ENCODE measurements at regions not wholly inside any gene's neighbourhood (a gene's known extent, or its start where the extent isn't known, plus 50 kb on each side); places are given as distances from the start of the nearest gene placed in this dataset.
A peak's percentile ranks its signal among the peaks of the same experiment; 100 is the strongest.

- H4K20me1 ChIP-seq (replicated peaks; ENCODE audit: control insufficient read depth, extremely low read depth, insufficient read depth, low read length), result no peaks in the 10 kb centered on the region
- H3K27ac ChIP-seq (ENCODE audit: insufficient read depth, low read depth, low read length), result no peak overlapping the region
- no peaks in the 10 kb centered on the region for H3K9me3 ChIP-seq (replicated peaks; ENCODE audit: control insufficient read depth, insufficient read depth, low read length)
- no peak overlapping the region for H3K4me2 ChIP-seq (ENCODE audit: insufficient read depth, low read length)
- no peaks in the 10 kb centered on the region for H3K79me2 ChIP-seq (ENCODE audit: control insufficient read depth, insufficient read depth, low read length)
- BruUV-seq (replicated peaks), result no TSS peak
- H3K27me3 ChIP-seq (ENCODE audit: control insufficient read depth in 2 of 2, insufficient read depth in 2 of 2, low read length in 2 of 2), result no peaks in the 10 kb centered on the region
- dilution Hi-C loops (cut with MboI; ENCODE audit: extremely low pct_ligation_motif_present, low sequenced_read_pairs), result no loop called here
- peaks cover 9% of the 10 kb centered on the region for H3K4me1 ChIP-seq (ENCODE audit: control insufficient read depth, extremely low read depth, insufficient read depth, low read length)
- ChIA-PET CTCF (interaction anchor here (1.2 kb wide), 1 partner anchor 108 kb away, joined by 3 read pairs; no protein-coding TSS in a partner anchor), POLR2A (no interaction called here)
- H3K4me3 ChIP-seq (replicated peaks in 1 of 3; ENCODE audit: insufficient read depth in 1 of 3, low read depth in 1 of 3, low read length in 3 of 3), result no peak overlapping the region
- intact Hi-C loops (cut with micrococcal nuclease), result no loop called here
- FAIRE-seq (peak; percentile 85), DNase-seq (ENCODE audit: low read depth, low spot score) (peak; percentile 74)
- no peak overlapping the region for H2AFZ ChIP-seq (ENCODE audit: low read depth, low read length)
- no peaks in the 10 kb centered on the region for H3K9me1 ChIP-seq (replicated peaks; ENCODE audit: control insufficient read depth, extremely low read depth, insufficient read depth, low read length)
- H3K36me3 ChIP-seq (ENCODE audit: control insufficient read depth in 2 of 2, extremely low read depth in 1 of 2, insufficient read depth in 2 of 2, low read length in 2 of 2), result no peaks in the 10 kb centered on the region
- no peak overlapping the region for H3K9ac ChIP-seq (replicated peaks; ENCODE audit: extremely low read depth, insufficient read depth, low read length)
- TF ChIP-seq GATA2 (IDR thresholded peaks at IDR 0.05; ENCODE audit: insufficient read depth, insufficient read length, low read depth, low read length) (peak; percentile 16), MYC (IDR thresholded peaks at IDR 0.05; ENCODE audit: low read depth, low read length) (no peak), POLR2A (IDR thresholded peaks at IDR 0.05; ENCODE audit: low read depth, low read length) (no peak), MAX (IDR thresholded peaks at IDR 0.05; ENCODE audit: insufficient read depth, insufficient read length) (no peak), JUN (IDR thresholded peaks at IDR 0.05; ENCODE audit: borderline replicate concordance, insufficient read depth, insufficient read length, low read depth) (no peak)
Observed at GRCh38 chrX:45295259-45295986, 94.7 kb upstream of the DIPK2B start.

- no peak overlapping the region for H3K9ac ChIP-seq (replicated peaks; ENCODE audit: extremely low read depth, insufficient read depth, low read length)
- no peak overlapping the region for H3K27ac ChIP-seq (ENCODE audit: insufficient read depth, low read depth, low read length)
- H3K4me3 ChIP-seq (replicated peaks in 1 of 3; ENCODE audit: insufficient read depth in 1 of 3, low read depth in 1 of 3, low read length in 3 of 3), result no peak overlapping the region
- CTCF ChIA-PET, result interaction anchor here (0.6 kb wide), 1 partner anchor 480 kb away, joined by 4 read pairs; no protein-coding TSS in a partner anchor
- DNase-seq (ENCODE audit: low read depth, low spot score) (peak; percentile 55), FAIRE-seq (no peak)
- POLR2A ChIA-PET, result no interaction called here
- no peak for TF ChIP-seq EZH2 (IDR thresholded peaks at IDR 0.05; ENCODE audit: borderline replicate concordance, low read depth, low read length, severe bottlenecking)
- no peak for TF ChIP-seq CTCF (IDR thresholded peaks at IDR 0.05; ENCODE audit: extremely low read depth in 1 of 2, insufficient read depth in 1 of 2, low read depth in 1 of 2, low read length in 2 of 2)
- no peak for TF ChIP-seq FOS (IDR thresholded peaks at IDR 0.05; ENCODE audit: borderline replicate concordance, insufficient read depth, low read length)
- TF ChIP-seq GATA2 (IDR thresholded peaks at IDR 0.05; ENCODE audit: insufficient read depth, insufficient read length, low read depth, low read length), result no peak
- no peaks in the 10 kb centered on the region for H3K4me1 ChIP-seq (ENCODE audit: control insufficient read depth, extremely low read depth, insufficient read depth, low read length)
- no peaks in the 10 kb centered on the region for H3K9me1 ChIP-seq (replicated peaks; ENCODE audit: control insufficient read depth, extremely low read depth, insufficient read depth, low read length)
- no peak overlapping the region for H3K4me2 ChIP-seq (ENCODE audit: insufficient read depth, low read length)
- H4K20me1 ChIP-seq (replicated peaks; ENCODE audit: control insufficient read depth, extremely low read depth, insufficient read depth, low read length), result no peaks in the 10 kb centered on the region
- dilution Hi-C loops (cut with MboI; ENCODE audit: extremely low pct_ligation_motif_present, low sequenced_read_pairs) (no loop called here), intact Hi-C loops (cut with micrococcal nuclease) (no loop called here)
- no peaks in the 10 kb centered on the region for H3K79me2 ChIP-seq (ENCODE audit: control insufficient read depth, insufficient read depth, low read length)
- BruUV-seq (replicated peaks), result no TSS peak
- no peaks in the 10 kb centered on the region for H3K9me3 ChIP-seq (replicated peaks; ENCODE audit: control insufficient read depth, insufficient read depth, low read length)
- no peak overlapping the region for H2AFZ ChIP-seq (ENCODE audit: low read depth, low read length)
- no peaks in the 10 kb centered on the region for H3K36me3 ChIP-seq (ENCODE audit: control insufficient read depth in 2 of 2, extremely low read depth in 1 of 2, insufficient read depth in 2 of 2, low read length in 2 of 2)
- no peaks in the 10 kb centered on the region for H3K27me3 ChIP-seq (ENCODE audit: control insufficient read depth in 2 of 2, insufficient read depth in 2 of 2, low read length in 2 of 2)
Observed at GRCh38 chrX:45274576-45274975, 73.9 kb upstream of the DIPK2B start.
